Stimulated activated naive B cell treated with anti-CD40 and anti-IgM and Interleukin-4, amounts not matched to agents 10 μg/mL and 1 μg/mL and 100 μg/mL, for 72 hours (primary cell): ENCODE measurements at regions not wholly inside any gene's neighbourhood (a gene's known extent, or its start where the extent isn't known, plus 50 kb on each side); places are given as distances from the start of the nearest gene placed in this dataset.

ENCODE experiments used
- ATAC-seq, 2 donors: fragments of 150-1000 bp; cut with Tn5 transposase; replicated peaks; 2 replicates each; pipeline ENCODE4 v1.10.0; 2021; ENCODE audit warnings: moderate library complexity in 1 of 2
- DNase-seq: peaks from one replicate; pipeline ENCODE4 v3.0.0; 2021
- H3K27ac Mint-ChIP-seq: one replicate; pipeline ENCODE4 v1.8.0; 2022; ENCODE audit warnings: mild to moderate bottlenecking, mixed read lengths
- H3K27me3 Mint-ChIP-seq, 2 donors: one replicate each; pipeline ENCODE4 v1.8.0; 2022; ENCODE audit warnings: mixed read lengths in 2 of 2
- H3K36me3 Mint-ChIP-seq, 2 donors: one replicate each; pipeline ENCODE4 v1.8.0; 2022; ENCODE audit warnings: mixed read lengths in 2 of 2, mild to moderate bottlenecking in 1 of 2
- H3K4me1 Mint-ChIP-seq, 2 donors: one replicate each; pipeline ENCODE4 v1.8.0; 2022; ENCODE audit warnings: mixed read lengths in 2 of 2, mild to moderate bottlenecking in 1 of 2
- H3K4me3 Mint-ChIP-seq, 2 donors: one replicate each; pipeline ENCODE4 v1.8.0; 2022; ENCODE audit warnings: mild to moderate bottlenecking in 2 of 2, mixed read lengths in 2 of 2, moderate library complexity in 1 of 2
- H3K9me3 Mint-ChIP-seq, 2 donors: one replicate each; pipeline ENCODE4 v1.8.0; 2022; ENCODE audit warnings: mixed read lengths in 2 of 2, mild to moderate bottlenecking in 1 of 2

GRCh38 chr12:65534238-65534841, 255.9 kb downstream of the MSRB3 start:
- Mint-ChIP-seq H3K4me3 (no peak overlapping the region), H3K4me1 (peaks cover 0 to 5% of the 10 kb centered on the region in 2 donors), H3K36me3 (no peaks in the 10 kb centered on the region), H3K9me3 (peaks cover 5 to 7% of the 10 kb centered on the region in 2 donors), H3K27ac (no peak overlapping the region), H3K27me3 (peaks cover 0 to 8% of the 10 kb centered on the region in 2 donors)
- ATAC-seq: no peak
- no peak for DNase-seq

GRCh38 chr12:65535946-65536345, 257.5 kb downstream of the MSRB3 start:
- H3K36me3 Mint-ChIP-seq: no peaks in the 10 kb centered on the region
- no peak overlapping the region for H3K27ac Mint-ChIP-seq
- peaks cover 0 to 8% of the 10 kb centered on the region in 2 donors for H3K27me3 Mint-ChIP-seq
- peaks cover 12 to 16% of the 10 kb centered on the region in 2 donors for H3K9me3 Mint-ChIP-seq
- ATAC-seq: no peak
- H3K4me1 Mint-ChIP-seq: peaks cover 0 to 5% of the 10 kb centered on the region in 2 donors
- no peak overlapping the region for H3K4me3 Mint-ChIP-seq
- no peak for DNase-seq

GRCh38 chr12:65536351-65536750, 257.9 kb downstream of the MSRB3 start:
- Mint-ChIP-seq H3K9me3 (peaks cover 13 to 18% of the 10 kb centered on the region in 2 donors), H3K4me3 (no peak overlapping the region), H3K36me3 (no peaks in the 10 kb centered on the region), H3K27ac (no peak overlapping the region), H3K27me3 (peaks cover 0 to 8% of the 10 kb centered on the region in 2 donors), H3K4me1 (peaks cover 0 to 5% of the 10 kb centered on the region in 2 donors)
- DNase-seq (no peak), ATAC-seq (no peak)

GRCh38 chr12:65536876-65537681, 258.6 kb downstream of the MSRB3 start:
- ATAC-seq (no peak), DNase-seq (no peak)
- H3K27me3 Mint-ChIP-seq: peaks cover 0 to 8% of the 10 kb centered on the region in 2 donors
- no peak overlapping the region for H3K27ac Mint-ChIP-seq
- H3K4me1 Mint-ChIP-seq: peaks cover 0 to 5% of the 10 kb centered on the region in 2 donors
- no peak overlapping the region for H3K4me3 Mint-ChIP-seq
- H3K9me3 Mint-ChIP-seq: peaks cover 13 to 18% of the 10 kb centered on the region in 2 donors
- no peaks in the 10 kb centered on the region for H3K36me3 Mint-ChIP-seq

GRCh38 chr12:65537978-65538377, 259.5 kb downstream of the MSRB3 start:
- DNase-seq (no peak), ATAC-seq (no peak)
- peaks cover 0 to 5% of the 10 kb centered on the region in 2 donors for H3K4me1 Mint-ChIP-seq
- H3K27ac Mint-ChIP-seq: no peak overlapping the region
- no peaks in the 10 kb centered on the region for H3K36me3 Mint-ChIP-seq
- H3K27me3 Mint-ChIP-seq: peaks cover 0 to 8% of the 10 kb centered on the region in 2 donors
- peaks cover 13 to 18% of the 10 kb centered on the region in 2 donors for H3K9me3 Mint-ChIP-seq
- no peak overlapping the region for H3K4me3 Mint-ChIP-seq

GRCh38 chr12:65539023-65539422, 260.5 kb downstream of the MSRB3 start:
- H3K36me3 Mint-ChIP-seq: no peaks in the 10 kb centered on the region
- no peaks in the 10 kb centered on the region for H3K4me1 Mint-ChIP-seq
- peaks cover 0 to 8% of the 10 kb centered on the region in 2 donors for H3K27me3 Mint-ChIP-seq
- H3K27ac Mint-ChIP-seq: no peak overlapping the region
- no peak for ATAC-seq
- no peak for DNase-seq
- H3K9me3 Mint-ChIP-seq: peaks cover 13 to 18% of the 10 kb centered on the region in 2 donors
- no peak overlapping the region for H3K4me3 Mint-ChIP-seq

GRCh38 chr12:65540140-65540539, 261.7 kb downstream of the MSRB3 start:
- no peak for DNase-seq
- peaks cover 13 to 18% of the 10 kb centered on the region in 2 donors for H3K9me3 Mint-ChIP-seq
- peaks cover 0 to 6% of the 10 kb centered on the region in 2 donors for H3K27me3 Mint-ChIP-seq
- ATAC-seq: no peak
- H3K4me3 Mint-ChIP-seq: no peak overlapping the region
- H3K36me3 Mint-ChIP-seq: no peaks in the 10 kb centered on the region
- no peaks in the 10 kb centered on the region for H3K4me1 Mint-ChIP-seq
- no peak overlapping the region for H3K27ac Mint-ChIP-seq

GRCh38 chr12:65546528-65546927, 268.0 kb downstream of the MSRB3 start:
- Mint-ChIP-seq H3K27me3 (no peaks in the 10 kb centered on the region), H3K4me1 (no peaks in the 10 kb centered on the region), H3K36me3 (no peaks in the 10 kb centered on the region), H3K4me3 (no peak overlapping the region), H3K9me3 (no peaks in the 10 kb centered on the region), H3K27ac (no peak overlapping the region)
- DNase-seq (no peak), ATAC-seq (no peak)

GRCh38 chr12:65556676-65557437, 267.4 kb upstream of the HMGA2 start:
- Mint-ChIP-seq H3K27ac (no peak overlapping the region), H3K9me3 (no peaks in the 10 kb centered on the region)

GRCh38 chr12:65557438-65558181, 266.7 kb upstream of the HMGA2 start:
- Mint-ChIP-seq H3K4me3 (no peak overlapping the region), H3K27me3 (peaks cover 9 to 19% of the 10 kb centered on the region in 2 donors), H3K36me3 (no peaks in the 10 kb centered on the region), H3K9me3 (no peaks in the 10 kb centered on the region), H3K27ac (no peak overlapping the region), H3K4me1 (peaks cover 0 to 4% of the 10 kb centered on the region in 2 donors)
- no peak for DNase-seq
- no peak for ATAC-seq

More at GRCh38 chr12:65556676-65557437, 267.4 kb upstream of the HMGA2 start:
- peak; percentile 54 for DNase-seq
- Mint-ChIP-seq H3K27me3 (peaks cover 9 to 19% of the 10 kb centered on the region in 2 donors), H3K4me1 (peaks cover 0 to 4% of the 10 kb centered on the region in 2 donors), H3K4me3 (no peak overlapping the region), H3K36me3 (no peaks in the 10 kb centered on the region)
- ATAC-seq: peak; percentile 95

GRCh38 chr12:65560286-65560685, 264.0 kb upstream of the HMGA2 start:
- Mint-ChIP-seq H3K9me3 (no peaks in the 10 kb centered on the region), H3K27ac (no peak overlapping the region), H3K27me3 (peaks cover 13 to 28% of the 10 kb centered on the region in 2 donors), H3K4me1 (peaks cover 0 to 4% of the 10 kb centered on the region in 2 donors), H3K4me3 (no peak overlapping the region), H3K36me3 (no peaks in the 10 kb centered on the region)
- ATAC-seq: no peak
- DNase-seq: no peak

GRCh38 chr12:65561798-65562382, 262.4 kb upstream of the HMGA2 start:
- DNase-seq: no peak
- Mint-ChIP-seq H3K4me1 (no peaks in the 10 kb centered on the region), H3K9me3 (no peaks in the 10 kb centered on the region), H3K27ac (no peak overlapping the region), H3K36me3 (no peaks in the 10 kb centered on the region), H3K4me3 (no peak overlapping the region), H3K27me3 (peaks cover 12 to 23% of the 10 kb centered on the region in 2 donors)
- ATAC-seq: no peak

GRCh38 chr12:65565601-65566560, 258.4 kb upstream of the HMGA2 start:
- no peak overlapping the region for H3K27ac Mint-ChIP-seq
- no peak for ATAC-seq
- no peaks in the 10 kb centered on the region for H3K4me1 Mint-ChIP-seq
- no peak overlapping the region for H3K4me3 Mint-ChIP-seq
- peaks cover 4% of the 10 kb centered on the region in 2 donors for H3K9me3 Mint-ChIP-seq
- H3K27me3 Mint-ChIP-seq: peaks cover 26% of the 10 kb centered on the region in 2 donors
- H3K36me3 Mint-ChIP-seq: no peaks in the 10 kb centered on the region
- DNase-seq: no peak
